HCT116 (cell line): ENCODE measurements at regions not wholly inside any gene's neighbourhood (a gene's known extent, or its start where the extent isn't known, plus 50 kb on each side); places are given as distances from the start of the nearest gene placed in this dataset.
"Not testable (repeated sequence)": the region's sequence is repeated elsewhere in the genome, so short reads cannot be mapped to it uniquely, and the experiment has no call there.

Experiments used
- ATAC-seq: fragments of 200-7000 bp; cut with Tn5 transposase; 2 replicates; pipeline ENCODE4 v1.9.1; 2020; ENCODE audit warnings: mild to moderate bottlenecking, moderate library complexity
- BruUV-seq: library from RNA; stranded (reverse); fragments of 400-500 nt; replicated peaks from 2 replicates; lab custom pipeline; 2021; lab: Mats Ljungman, UMichigan
- CTCF ChIA-PET: fragments of 300-600 bp; sonication (Branson Sonifier 250); formaldehyde crosslinking; loops from one replicate; lab custom pipeline; 2021; ENCODE audit warnings: antibody characterized with exemption; lab: Charles Lee
- POLR2A ChIA-PET: fragments of 300-600, 350-600 bp; sonication (Branson Sonifier 250); formaldehyde crosslinking; loops from one replicate; lab custom pipeline; 2021; ENCODE audit warnings: antibody characterized with exemption; lab: Charles Lee
- RAD21 ChIA-PET, 2 experiments: fragments of 300-600 bp; sonication (Branson Sonifier 250); formaldehyde crosslinking; loops; one replicate each; lab custom pipeline; 2023; ENCODE audit warnings: low total read pairs in 2 of 2; ENCODE audit not compliant: uncharacterized antibody in 2 of 2, unreplicated experiment in 2 of 2, low non-redundant PET in 1 of 2; lab: Charles Lee
- DNase-seq: peaks from one replicate; pipeline ENCODE4 v3.0.0-alpha.2; 2010; ENCODE audit warnings: low read depth, low spot score
- H2AFZ ChIP-seq: fragments of 200-600 bp; shearing (Covaris generic), sonication (generic); 2 replicates; pipeline ENCODE4 v1.6.1; 2017; ENCODE audit warnings: low read depth, mixed run types, mixed read lengths, antibody characterized with exemption, low read length; ENCODE audit not compliant: poor library complexity, severe bottlenecking
- H3K27ac ChIP-seq: 2 replicates; pipeline ENCODE4 v1.5.1; 2012; ENCODE audit warnings: low read depth, low read length
- H3K27me3 ChIP-seq: fragments of 200-600 bp; sonication (generic); 2 replicates; pipeline ENCODE4 v1.6.1; 2016; ENCODE audit warnings: mixed run types, low read length, mixed read lengths; ENCODE audit not compliant: insufficient read depth
- H3K36me3 ChIP-seq, 2 experiments: fragments of 200-500 bp in 1 of 2; fragments of 200-600 bp in 1 of 2; sonication (Bioruptor generic) in 1 of 2; sonication (generic) in 1 of 2; 2 replicates each; pipeline versions ENCODE4 v1.5.1 to v1.6.1; 2014 to 2016; ENCODE audit warnings: low read length in 2 of 2, inconsistent platforms in 1 of 2, mixed read lengths in 1 of 2, mixed run types in 1 of 2; ENCODE audit not compliant: insufficient read depth in 2 of 2, control insufficient read depth in 1 of 2
- H3K4me1 ChIP-seq, 2 experiments: fragments of 200-600 bp in 1 of 2; sonication (generic) in 1 of 2; 2 replicates each; pipeline versions ENCODE4 v1.5.1 to v1.6.1; 2012 to 2017; ENCODE audit warnings: low read length in 2 of 2, inconsistent platforms in 1 of 2, mild to moderate bottlenecking in 1 of 2, mixed read lengths in 1 of 2, mixed run types in 1 of 2, moderate library complexity in 1 of 2; ENCODE audit not compliant: insufficient read depth in 2 of 2, control insufficient read depth in 1 of 2
- H3K4me2 ChIP-seq: fragments of 200-600 bp; sonication (generic); 2 replicates; pipeline ENCODE4 v1.6.1; 2017; ENCODE audit warnings: mixed run types, low read length, mixed read lengths
- H3K4me3 ChIP-seq, 2 experiments: fragments of 200-600 bp in 1 of 2; sonication (generic) in 1 of 2; replicated peaks in 1 of 2; 2 replicates each; pipeline ENCODE4 v1.5.1; 2011 to 2016; ENCODE audit warnings: low read length in 2 of 2, control low read depth in 1 of 2, low read depth in 1 of 2, mild to moderate bottlenecking in 1 of 2, mixed read lengths in 1 of 2, mixed run types in 1 of 2
- H3K79me2 ChIP-seq: fragments of 200-600 bp; sonication (generic); 2 replicates; pipeline ENCODE4 v1.6.1; 2017; ENCODE audit warnings: mild to moderate bottlenecking, mixed run types, low read length, moderate library complexity, mixed read lengths; ENCODE audit not compliant: insufficient read depth
- H3K9ac ChIP-seq: fragments of 200-600 bp; sonication (generic); 2 replicates; pipeline ENCODE4 v1.6.1; 2016; ENCODE audit warnings: low read length, mixed read lengths
- H3K9me2 ChIP-seq: fragments of 200-600 bp; sonication (generic), shearing (Covaris generic); 2 replicates; pipeline ENCODE4 v1.6.1; 2017; ENCODE audit warnings: mixed run types, mild to moderate bottlenecking, moderate library complexity; ENCODE audit not compliant: insufficient read depth
- H3K9me3 ChIP-seq, 2 experiments: fragments of 200-500 bp in 1 of 2; fragments of 200-600 bp in 1 of 2; sonication (Bioruptor generic) in 1 of 2; sonication (generic) in 1 of 2; 2 replicates each; pipeline ENCODE4 v1.6.1; 2014 to 2017; ENCODE audit warnings: low read length in 2 of 2, mixed read lengths in 2 of 2, inconsistent platforms in 1 of 2, low read depth in 1 of 2, mild to moderate bottlenecking in 1 of 2, mixed run types in 1 of 2, moderate library complexity in 1 of 2; ENCODE audit not compliant: control insufficient read depth in 1 of 2, insufficient read depth in 1 of 2
- H4K20me1 ChIP-seq: fragments of 200-600 bp; sonication (generic), shearing (Covaris generic); 2 replicates; pipeline ENCODE4 v1.6.1; 2017; ENCODE audit warnings: mixed run types, mild to moderate bottlenecking, moderate library complexity; ENCODE audit not compliant: insufficient read depth
- EGR1 ChIP-seq: IDR thresholded peaks from 2 replicates; pipeline ENCODE4 v1.6.1; 2012; ENCODE audit warnings: low read depth
- EZH2 ChIP-seq: fragments of 200-600 bp; sonication (generic); IDR thresholded peaks from 2 replicates; pipeline ENCODE4 v1.6.1; 2017; ENCODE audit warnings: antibody characterized with exemption, mixed run types
- FOSL1 ChIP-seq: IDR thresholded peaks from 2 replicates; pipeline ENCODE4 v1.6.1; 2012; ENCODE audit warnings: low read depth
- JUND ChIP-seq: IDR thresholded peaks from 2 replicates; pipeline ENCODE4 v1.6.1; 2012
- MAX ChIP-seq: IDR thresholded peaks from 2 replicates; pipeline ENCODE4 v1.6.1; 2012
- RAD21 ChIP-seq: IDR thresholded peaks from 2 replicates; pipeline ENCODE4 v1.6.1; 2012; ENCODE audit warnings: low read depth, mild to moderate bottlenecking
- REST ChIP-seq: IDR thresholded peaks from 2 replicates; pipeline ENCODE4 v1.6.1; 2012; ENCODE audit warnings: low read depth
- SIN3A ChIP-seq: IDR thresholded peaks from 2 replicates; pipeline ENCODE4 v1.6.1; 2012; ENCODE audit warnings: low read depth
- SRF ChIP-seq: IDR thresholded peaks from 2 replicates; pipeline ENCODE4 v1.6.1; 2012; ENCODE audit warnings: low read depth
- ZFX ChIP-seq: fragments of 450-650 bp; IDR thresholded peaks from 2 replicates; pipeline ENCODE4 v1.6.1; 2017
- ZNF274 ChIP-seq: fragments of 200-500 bp; sonication (Bioruptor generic); IDR thresholded peaks from 2 replicates; pipeline ENCODE4 v1.6.1; 2014; ENCODE audit warnings: mild to moderate bottlenecking, low read depth, low read length, inconsistent platforms
- intact Hi-C: fragments of 100-400 bp; cut with micrococcal nuclease; formaldehyde crosslinking; loops from 2 replicates; pipeline ENCODE4 v1.10.0; 2022

GRCh38 chr2:82939211-82939610 is 1519.9 kb downstream of the SUCLG1 start:
- H3K4me2 ChIP-seq: no peak overlapping the region
- ChIA-PET POLR2A (no interaction called here), RAD21 (no interaction called here), CTCF (no interaction called here)
- intact Hi-C loops: no loop called here
- H3K4me3 ChIP-seq: no peak overlapping the region
- no peaks in the 10 kb centered on the region for H3K36me3 ChIP-seq
- ATAC-seq (no peak), DNase-seq (no peak)
- H3K27me3 ChIP-seq: no peaks in the 10 kb centered on the region
- no peaks in the 10 kb centered on the region for H3K4me1 ChIP-seq
- H3K27ac ChIP-seq: no peak overlapping the region
- no TSS peak for BruUV-seq
- H3K9me2 ChIP-seq: no peaks in the 10 kb centered on the region
- no peaks in the 10 kb centered on the region for H3K9me3 ChIP-seq
- TF ChIP-seq ZFX: no peak
- TF ChIP-seq EZH2: no peak
- no peak for TF ChIP-seq SRF
- no peak for TF ChIP-seq FOSL1
- TF ChIP-seq ZNF274: no peak
- TF ChIP-seq EGR1: no peak
- no peak for TF ChIP-seq REST
- TF ChIP-seq MAX: no peak
- no peak for TF ChIP-seq SIN3A
- no peak for TF ChIP-seq RAD21
- no peak for TF ChIP-seq JUND
- no peak overlapping the region for H3K9ac ChIP-seq
- H3K79me2 ChIP-seq: no peaks in the 10 kb centered on the region
- no peaks in the 10 kb centered on the region for H4K20me1 ChIP-seq
- no peak overlapping the region for H2AFZ ChIP-seq

- H3K79me2 ChIP-seq, BruUV-seq, DNase-seq: not testable (repeated sequence)
Observed at GRCh38 chr2:82938321-82938845, 1520.7 kb downstream of the SUCLG1 start.

More at GRCh38 chr2:82938321-82938845, 1520.7 kb downstream of the SUCLG1 start:
- intact Hi-C loops, H3K9me3 ChIP-seq, ATAC-seq, POLR2A ChIA-PET, H2AFZ ChIP-seq, H3K4me1 ChIP-seq, H3K36me3 ChIP-seq, H3K9ac ChIP-seq, H3K9me2 ChIP-seq, CTCF ChIA-PET, H3K4me3 ChIP-seq, H3K4me2 ChIP-seq, RAD21 ChIA-PET, H3K27ac ChIP-seq, H3K27me3 ChIP-seq, H4K20me1 ChIP-seq: not testable (repeated sequence)
